K562 (cell line): ENCODE measurements at regions not wholly inside any gene's neighbourhood (a gene's known extent, or its start where the extent isn't known, plus 50 kb on each side); places are given as distances from the start of the nearest gene placed in this dataset.

Experiments
- LARP7 ChIP-seq: fragments of 450-650 bp; IDR thresholded peaks from 2 replicates; pipeline ENCODE4 v1.6.1; 2016
- MCM3 ChIP-seq: fragments of 450-650 bp; IDR thresholded peaks from 2 replicates; pipeline ENCODE4 v1.6.1; 2016
- MCM7 ChIP-seq, 2 experiments: fragments of 450-650 bp; IDR thresholded peaks; 2 replicates each; pipeline ENCODE4 v1.6.1; 2016 to 2018
- TAF15 ChIP-seq: fragments of 200-400 bp; formaldehyde crosslinking; IDR thresholded peaks from 2 replicates; pipeline ENCODE4 v1.6.1; 2017; ENCODE audit warnings: mild to moderate bottlenecking, low read depth, low read length, moderate library complexity
- TOE1 ChIP-seq, 2 experiments: fragments of 450-650 bp in 1 of 2; sonication (generic) in 1 of 2; formaldehyde crosslinking in 1 of 2; IDR thresholded peaks; 2 replicates each; pipeline versions ENCODE4 v1.7.1 to v1.8.0; 2016 to 2022; ENCODE audit warnings: borderline replicate concordance in 2 of 2, mild to moderate bottlenecking in 2 of 2, antibody characterized with exemption in 1 of 2, inconsistent platforms in 1 of 2, low read depth in 1 of 2, missing genetic modification reagents in 1 of 2, moderate library complexity in 1 of 2
- ZNF134 ChIP-seq: fragments of 250-450 bp; sonication (Bioruptor Pico); conservative IDR thresholded peaks from 2 replicates; pipeline ENCODE4 v1.4.0; 2020
- ZNF644 ChIP-seq: fragments of 200-800 bp; sonication (Bioruptor generic); IDR thresholded peaks from 2 replicates; pipeline ENCODE4 v1.6.1; 2016; ENCODE audit warnings: low read depth, missing genetic modification characterization, missing compliant biosample characterization
- TF ChIP-seq, protein P1 (sequence below): sonication (generic); formaldehyde crosslinking; IDR thresholded peaks from 2 replicates; pipeline ENCODE4 v1.8.0; 2022; ENCODE audit warnings: missing genetic modification reagents, mild to moderate bottlenecking, borderline replicate concordance
- TF ChIP-seq, protein P2 (sequence below): fragments of 250-450 bp; sonication (Bioruptor Pico); IDR thresholded peaks from 2 replicates; pipeline ENCODE4 v1.5.1; 2021; ENCODE audit warnings: mild to moderate bottlenecking

DNA sequence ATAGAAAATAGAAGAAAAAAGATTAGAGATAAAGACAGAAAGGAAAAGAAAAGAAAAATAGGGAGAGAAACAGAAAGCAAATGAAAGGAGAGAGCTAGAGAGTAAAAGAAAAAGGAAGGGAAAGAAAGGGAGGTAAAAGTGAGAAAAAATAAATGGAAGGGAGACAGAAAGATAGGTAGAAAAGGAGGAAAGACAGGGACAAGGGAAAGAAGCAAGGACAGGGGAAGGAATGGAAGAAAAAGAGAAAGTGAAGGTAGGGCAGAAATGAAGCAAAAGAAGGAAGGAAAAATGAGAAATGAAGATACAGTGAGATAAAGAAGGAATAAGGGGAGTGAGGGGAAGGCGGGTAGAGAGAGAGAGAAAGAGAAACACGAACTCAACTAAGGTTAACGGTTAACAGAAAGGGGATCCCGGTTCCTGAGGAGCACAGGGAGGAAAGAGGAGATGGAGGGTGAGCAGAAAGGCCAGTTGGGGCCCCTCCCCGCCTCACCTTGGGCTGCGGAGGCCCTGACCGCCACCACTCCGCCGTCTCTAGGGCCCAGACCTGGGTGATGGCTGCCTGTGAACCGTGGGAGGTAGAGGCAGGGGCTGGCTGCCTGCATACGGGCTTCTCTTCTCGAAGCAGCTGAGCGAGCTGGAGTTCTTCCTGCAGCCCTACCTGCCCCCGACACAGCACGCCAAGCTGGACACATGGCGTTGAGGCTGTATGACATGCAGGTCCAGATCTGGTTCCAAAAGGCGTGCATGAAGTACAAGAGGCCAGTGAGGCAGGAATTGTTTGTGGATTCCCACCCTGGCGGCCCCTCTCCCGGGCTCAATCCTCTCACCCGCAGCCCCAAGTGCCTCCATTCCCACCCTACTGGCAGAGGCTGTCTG lies 59.5 kb downstream of the SMUG1 start (continued):
- TF ChIP-seq, protein P1, sequence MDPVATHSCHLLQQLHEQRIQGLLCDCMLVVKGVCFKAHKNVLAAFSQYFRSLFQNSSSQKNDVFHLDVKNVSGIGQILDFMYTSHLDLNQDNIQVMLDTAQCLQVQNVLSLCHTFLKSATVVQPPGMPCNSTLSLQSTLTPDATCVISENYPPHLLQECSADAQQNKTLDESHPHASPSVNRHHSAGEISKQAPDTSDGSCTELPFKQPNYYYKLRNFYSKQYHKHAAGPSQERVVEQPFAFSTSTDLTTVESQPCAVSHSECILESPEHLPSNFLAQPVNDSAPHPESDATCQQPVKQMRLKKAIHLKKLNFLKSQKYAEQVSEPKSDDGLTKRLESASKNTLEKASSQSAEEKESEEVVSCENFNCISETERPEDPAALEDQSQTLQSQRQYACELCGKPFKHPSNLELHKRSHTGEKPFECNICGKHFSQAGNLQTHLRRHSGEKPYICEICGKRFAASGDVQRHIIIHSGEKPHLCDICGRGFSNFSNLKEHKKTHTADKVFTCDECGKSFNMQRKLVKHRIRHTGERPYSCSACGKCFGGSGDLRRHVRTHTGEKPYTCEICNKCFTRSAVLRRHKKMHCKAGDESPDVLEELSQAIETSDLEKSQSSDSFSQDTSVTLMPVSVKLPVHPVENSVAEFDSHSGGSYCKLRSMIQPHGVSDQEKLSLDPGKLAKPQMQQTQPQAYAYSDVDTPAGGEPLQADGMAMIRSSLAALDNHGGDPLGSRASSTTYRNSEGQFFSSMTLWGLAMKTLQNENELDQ (CRISPR knock-in tag): no peak
- TF ChIP-seq TAF15 (no peak), ZNF134 (no peak), MCM7 (IDR thresholded peaks at IDR 0.05) (0 out of 4 replicates have a peak, but pooled peaks of 1 of the 2 experiments have one; percentile 9), ZNF644 (tag) (no peak), LARP7 (0 out of 2 replicates have a peak, but pooled peaks have one; percentile 18), MCM3 (no peak), TOE1 (IDR thresholded peaks at IDR 0.05; ENCODE audit: borderline replicate concordance) (no peak), TOE1 (CRISPR knock-in tag; IDR thresholded peaks at IDR 0.05; ENCODE audit: borderline replicate concordance, low read depth) (no peak)
- TF ChIP-seq, protein P2, sequence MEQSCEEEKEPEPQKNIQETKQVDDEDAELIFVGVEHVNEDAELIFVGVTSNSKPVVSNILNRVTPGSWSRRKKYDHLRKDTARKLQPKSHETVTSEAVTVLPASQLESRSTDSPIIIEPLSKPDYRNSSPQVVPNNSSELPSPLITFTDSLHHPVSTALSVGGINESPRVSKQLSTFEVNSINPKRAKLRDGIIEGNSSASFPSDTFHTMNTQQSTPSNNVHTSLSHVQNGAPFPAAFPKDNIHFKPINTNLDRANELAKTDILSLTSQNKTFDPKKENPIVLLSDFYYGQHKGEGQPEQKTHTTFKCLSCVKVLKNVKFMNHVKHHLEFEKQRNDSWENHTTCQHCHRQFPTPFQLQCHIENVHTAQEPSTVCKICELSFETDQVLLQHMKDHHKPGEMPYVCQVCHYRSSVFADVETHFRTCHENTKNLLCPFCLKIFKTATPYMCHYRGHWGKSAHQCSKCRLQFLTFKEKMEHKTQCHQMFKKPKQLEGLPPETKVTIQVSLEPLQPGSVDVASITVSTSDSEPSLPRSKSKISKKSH: no peak
- TF ChIP-seq, all 486 proteins: peak for 12
